NCI-H510A (cell line): ENCODE measurements at regions not wholly inside any gene's neighbourhood (a gene's known extent, or its start where the extent isn't known, plus 50 kb on each side); places are given as distances from the start of the nearest gene placed in this dataset.
A peak's percentile ranks its signal among the peaks of the same experiment; 100 is the strongest.
"Not testable (repeated sequence)": the region's sequence is repeated elsewhere in the genome, so short reads cannot be mapped to it uniquely, and the experiment has no call there.

Experiments used
- DNase-seq: peaks from one replicate; lab custom pipeline; 2025; lab: John Stamatoyannopoulos, UW

GRCh38 chr5:62777081-62777480 lies 198.5 kb downstream of the LRRC70 start:
- not testable (repeated sequence) for DNase-seq

GRCh38 chr5:62776592-62776991 lies 198.0 kb downstream of the LRRC70 start:
- not testable (repeated sequence) for DNase-seq

- no peak for DNase-seq
Observed at GRCh38 chr5:62773460-62773859, 194.8 kb downstream of the LRRC70 start.

- no peak for DNase-seq
Observed at GRCh38 chr5:62771341-62771740, 192.7 kb downstream of the LRRC70 start.

GRCh38 chr5:62767650-62768049 lies 189.0 kb downstream of the LRRC70 start:
- DNase-seq: no peak

GRCh38 chr5:62767077-62767476 lies 188.5 kb downstream of the LRRC70 start:
- no peak for DNase-seq

GRCh38 chr5:62762503-62762902 lies 183.9 kb downstream of the LRRC70 start:
- no peak for DNase-seq

GRCh38 chr5:62757686-62758085 lies 179.1 kb downstream of the LRRC70 start:
- DNase-seq: not testable (repeated sequence)

GRCh38 chr5:62752998-62753367 lies 174.4 kb downstream of the LRRC70 start:
- not testable (repeated sequence) for DNase-seq

GRCh38 chr5:62752056-62752997 lies 173.7 kb downstream of the LRRC70 start:
- DNase-seq: not testable (repeated sequence)

- DNase-seq: no peak
Observed at GRCh38 chr5:62742207-62742606, 163.6 kb downstream of the LRRC70 start.

- no peak for DNase-seq
Observed at GRCh38 chr5:62741761-62742160, 163.1 kb downstream of the LRRC70 start.

GRCh38 chr5:62737766-62738165 lies 159.1 kb downstream of the LRRC70 start:
- no peak for DNase-seq

GRCh38 chr5:62732677-62733121 lies 154.1 kb downstream of the LRRC70 start:
- DNase-seq: peak; percentile 23

- no peak for DNase-seq
Observed at GRCh38 chr5:62731022-62731421, 152.4 kb downstream of the LRRC70 start.

GRCh38 chr5:62729675-62730074 lies 151.1 kb downstream of the LRRC70 start:
- DNase-seq: no peak

GRCh38 chr5:62727861-62728260 lies 149.2 kb downstream of the LRRC70 start:
- no peak for DNase-seq

- no peak for DNase-seq
Observed at GRCh38 chr5:62727184-62727583, 148.6 kb downstream of the LRRC70 start.

GRCh38 chr5:62722360-62722759 lies 143.7 kb downstream of the LRRC70 start:
- DNase-seq: no peak

- DNase-seq: peak; percentile 11
Observed at GRCh38 chr5:62720031-62720441, 141.4 kb downstream of the LRRC70 start.

- DNase-seq: no peak
Observed at GRCh38 chr5:62719061-62719720, 140.6 kb downstream of the LRRC70 start.

- DNase-seq: no peak
Observed at GRCh38 chr5:62718324-62718723, 139.7 kb downstream of the LRRC70 start.

- DNase-seq: no peak
Observed at GRCh38 chr5:62717301-62717933, 138.8 kb downstream of the LRRC70 start.
